Astrocyte (in vitro differentiated cells and primary cell): ENCODE measurements at regions not wholly inside any gene's neighbourhood (a gene's known extent, or its start where the extent isn't known, plus 50 kb on each side); places are given as distances from the start of the nearest gene placed in this dataset.

ENCODE experiments used
- DNase-seq: peaks from one replicate; pipeline ENCODE4 v3.0.0-alpha.2; 2010; ENCODE audit warnings: low read depth
- FAIRE-seq: peaks from 2 replicates; lab custom pipeline; 2011; peaks lifted over from hg19 to GRCh38; lab: Jason Lieb, UNC
- H2AFZ ChIP-seq: 2 replicates; pipeline ENCODE4 v1.6.0; 2012; ENCODE audit warnings: low read depth, low read length, inconsistent platforms
- H3K27ac ChIP-seq: 2 replicates; pipeline ENCODE4 v1.5.1; 2011; ENCODE audit warnings: low read depth, low read length, inconsistent platforms
- H3K27me3 ChIP-seq: 2 replicates; pipeline ENCODE4 v1.6.0; 2011; ENCODE audit warnings: low read length, inconsistent platforms; ENCODE audit not compliant: insufficient read depth
- H3K36me3 ChIP-seq: 2 replicates; pipeline ENCODE4 v1.5.1; 2011; ENCODE audit warnings: low read length, inconsistent platforms; ENCODE audit not compliant: insufficient read depth
- H3K4me1 ChIP-seq: 2 replicates; pipeline ENCODE4 v1.5.1; 2011; ENCODE audit warnings: low read length, inconsistent platforms; ENCODE audit not compliant: insufficient read depth
- H3K4me2 ChIP-seq: 2 replicates; pipeline ENCODE4 v1.6.0; 2012; ENCODE audit warnings: low read length, inconsistent platforms
- H3K4me3 ChIP-seq: 2 replicates; pipeline ENCODE4 v1.5.1; 2011; ENCODE audit warnings: low read depth, mild to moderate bottlenecking, low read length, inconsistent platforms; ENCODE audit not compliant: insufficient read depth
- H3K79me2 ChIP-seq: 2 replicates; pipeline ENCODE4 v1.6.0; 2012; ENCODE audit warnings: mild to moderate bottlenecking, low read length, inconsistent platforms; ENCODE audit not compliant: insufficient read depth
- H3K9ac ChIP-seq: 2 replicates; pipeline ENCODE4 v1.6.0; 2012; ENCODE audit warnings: mild to moderate bottlenecking, low read length, inconsistent platforms
- H3K9me3 ChIP-seq: 2 replicates; pipeline ENCODE4 v1.5.1; 2012; ENCODE audit warnings: low read depth, mild to moderate bottlenecking, low read length, inconsistent platforms; ENCODE audit not compliant: insufficient read depth
- H4K20me1 ChIP-seq: 2 replicates; pipeline ENCODE4 v1.6.0; 2012; ENCODE audit warnings: low read length, inconsistent platforms; ENCODE audit not compliant: insufficient read depth
- H3K27ac Mint-ChIP-seq: one replicate; pipeline ENCODE4 v1.8.0; 2021; ENCODE audit warnings: mild to moderate bottlenecking, mixed read lengths; ENCODE audit not compliant: unreplicated experiment
- H3K27me3 Mint-ChIP-seq: one replicate; pipeline ENCODE4 v1.8.0; 2021; ENCODE audit warnings: low read depth, mixed read lengths; ENCODE audit not compliant: unreplicated experiment
- H3K36me3 Mint-ChIP-seq: one replicate; pipeline ENCODE4 v1.8.0; 2021; ENCODE audit warnings: low read depth, mixed read lengths; ENCODE audit not compliant: unreplicated experiment
- H3K4me1 Mint-ChIP-seq: one replicate; pipeline ENCODE4 v1.8.0; 2021; ENCODE audit warnings: low read depth, mixed read lengths; ENCODE audit not compliant: unreplicated experiment
- H3K4me3 Mint-ChIP-seq: one replicate; pipeline ENCODE4 v1.8.0; 2021; ENCODE audit warnings: mild to moderate bottlenecking, moderate library complexity, mixed read lengths; ENCODE audit not compliant: unreplicated experiment
- H3K9me3 Mint-ChIP-seq: one replicate; pipeline ENCODE4 v1.8.0; 2021; ENCODE audit warnings: mild to moderate bottlenecking, mixed read lengths; ENCODE audit not compliant: unreplicated experiment
- CTCF ChIP-seq: IDR thresholded peaks from 2 replicates; pipeline ENCODE4 v1.5.1; 2011; ENCODE audit warnings: low read depth, mild to moderate bottlenecking, inconsistent platforms, low read length, moderate library complexity; ENCODE audit not compliant: insufficient read depth
- EZH2 ChIP-seq: IDR thresholded peaks from 2 replicates; pipeline ENCODE4 v1.6.1; 2012; ENCODE audit warnings: mild to moderate bottlenecking, low read length, inconsistent platforms; ENCODE audit not compliant: insufficient read depth

DNA sequence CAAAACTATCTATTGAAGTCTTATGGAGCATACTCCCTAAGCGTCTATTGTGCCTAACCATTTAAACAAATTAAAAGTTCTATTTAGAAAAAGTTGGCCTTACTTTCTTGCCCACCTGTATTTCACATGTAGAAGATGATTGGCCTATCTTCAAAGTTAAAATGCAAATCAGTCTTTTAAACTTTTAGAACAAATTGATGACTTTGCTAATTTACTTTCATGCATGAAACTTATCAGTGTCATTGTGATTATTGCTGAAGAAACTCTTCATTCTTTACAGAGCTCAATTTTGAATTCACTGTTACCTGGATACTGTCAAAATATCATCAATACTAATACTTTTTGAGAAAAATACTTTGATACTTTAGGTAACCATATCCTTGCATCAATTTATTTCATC is 216.1 kb downstream of the COX7C start:
- H3K36me3 ChIP-seq = no peaks in the 10 kb centered on the region
- FAIRE-seq = no peak
- peaks cover 5% of the 10 kb centered on the region for H3K9me3 Mint-ChIP-seq
- H3K4me2 ChIP-seq = no peak overlapping the region
- peaks cover 11% of the 10 kb centered on the region for H3K4me1 ChIP-seq
- H3K4me3 ChIP-seq = no peak overlapping the region
- no peak overlapping the region for H3K4me3 Mint-ChIP-seq
- H3K4me1 Mint-ChIP-seq = peaks cover 2% of the 10 kb centered on the region
- H2AFZ ChIP-seq = no peak overlapping the region
- DNase-seq = no peak
- H3K27ac Mint-ChIP-seq = no peak overlapping the region
- H3K9ac ChIP-seq = no peak overlapping the region
- H3K27ac ChIP-seq = no peak overlapping the region
- H3K36me3 Mint-ChIP-seq = peaks cover 3% of the 10 kb centered on the region
- H3K27me3 Mint-ChIP-seq = no peaks in the 10 kb centered on the region
- H4K20me1 ChIP-seq = no peaks in the 10 kb centered on the region
- H3K9me3 ChIP-seq = no peaks in the 10 kb centered on the region
- no peaks in the 10 kb centered on the region for H3K79me2 ChIP-seq
- H3K27me3 ChIP-seq = no peaks in the 10 kb centered on the region
- TF ChIP-seq CTCF = no peak
- TF ChIP-seq EZH2 = no peak

GRCh38 chr5:86837610-86838009 is 219.9 kb downstream of the COX7C start:
- peak; percentile 52 for FAIRE-seq
- no peaks in the 10 kb centered on the region for H3K9me3 Mint-ChIP-seq

More at GRCh38 chr5:86837610-86838009, 219.9 kb downstream of the COX7C start:
- Mint-ChIP-seq H3K4me1 (peaks cover 2% of the 10 kb centered on the region), H3K27ac (no peak overlapping the region), H3K27me3 (no peaks in the 10 kb centered on the region), H3K36me3 (no peaks in the 10 kb centered on the region), H3K4me3 (no peak overlapping the region)
- no peaks in the 10 kb centered on the region for H4K20me1 ChIP-seq
- no peaks in the 10 kb centered on the region for H3K79me2 ChIP-seq
- DNase-seq = peak; percentile 18
- no peaks in the 10 kb centered on the region for H3K27me3 ChIP-seq
- no peak for TF ChIP-seq CTCF
- no peak for TF ChIP-seq EZH2
- H2AFZ ChIP-seq = no peak overlapping the region
- H3K4me1 ChIP-seq = peaks cover 11% of the 10 kb centered on the region
- no peaks in the 10 kb centered on the region for H3K9me3 ChIP-seq
- H3K36me3 ChIP-seq = no peaks in the 10 kb centered on the region
- H3K4me2 ChIP-seq = no peak overlapping the region
- H3K9ac ChIP-seq = no peak overlapping the region
- H3K4me3 ChIP-seq = no peak overlapping the region
- H3K27ac ChIP-seq = no peak overlapping the region
